ENCODE measurements at regions not wholly inside any gene's neighbourhood (a gene's known extent, or its start where the extent isn't known, plus 50 kb on each side); places are given as distances from the start of the nearest gene placed in this dataset.
"Not testable (repeated sequence)": the region's sequence is repeated elsewhere in the genome, so short reads cannot be mapped to it uniquely, and the experiment has no call there.

- no peak for DNase-seq
Observed at GRCh38 chr13:58655086-58655485, 1023.5 kb downstream of the PCDH17 start.

GRCh38 chr13:58660826-58661225 is 1029.3 kb downstream of the PCDH17 start:
- no peak for DNase-seq

GRCh38 chr13:58666331-58666730 is 1034.8 kb downstream of the PCDH17 start:
- no peak for DNase-seq

- DNase-seq = no peak
Observed at GRCh38 chr13:58667096-58667495, 1035.6 kb downstream of the PCDH17 start.

- no peak for DNase-seq
Observed at GRCh38 chr13:58680115-58680514, 1048.6 kb downstream of the PCDH17 start.

GRCh38 chr13:58682616-58683015 is 1051.1 kb downstream of the PCDH17 start:
- DNase-seq = no peak

- DNase-seq = no peak
Observed at GRCh38 chr13:58687148-58687547, 1055.6 kb downstream of the PCDH17 start.

GRCh38 chr13:58698531-58698930 is 1067.0 kb downstream of the PCDH17 start:
- no peak for DNase-seq

GRCh38 chr13:58704953-58705352 is 1073.4 kb downstream of the PCDH17 start:
- no peak for DNase-seq

GRCh38 chr13:58706421-58706820 is 1074.9 kb downstream of the PCDH17 start:
- no peak for DNase-seq

- no peak for DNase-seq
Observed at GRCh38 chr13:58712191-58712590, 1080.6 kb downstream of the PCDH17 start.

GRCh38 chr13:58714016-58714415 is 1082.5 kb downstream of the PCDH17 start:
- DNase-seq = not testable (repeated sequence)

- DNase-seq = no peak
Observed at GRCh38 chr13:58721273-58721672, 1089.7 kb downstream of the PCDH17 start.

GRCh38 chr13:58728126-58728525 is 1096.6 kb downstream of the PCDH17 start:
- DNase-seq = no peak

- DNase-seq = no peak
Observed at GRCh38 chr13:58729361-58729760, 1097.8 kb downstream of the PCDH17 start.

- no peak for DNase-seq
Observed at GRCh38 chr13:58744686-58745085, 1113.1 kb downstream of the PCDH17 start.

GRCh38 chr13:58767566-58767965 is 1136.0 kb downstream of the PCDH17 start:
- no peak for DNase-seq

GRCh38 chr13:58773280-58773859 is 1141.8 kb downstream of the PCDH17 start:
- no peak for DNase-seq

GRCh38 chr13:58782736-58783135 is 1151.2 kb downstream of the PCDH17 start:
- DNase-seq = no peak

- no peak for DNase-seq
Observed at GRCh38 chr13:58792854-58793253, 1161.3 kb downstream of the PCDH17 start.

- no peak for DNase-seq
Observed at GRCh38 chr13:58795715-58796114, 1164.2 kb downstream of the PCDH17 start.

GRCh38 chr13:58804832-58805231 is 1173.3 kb downstream of the PCDH17 start:
- DNase-seq = no peak

- peak; percentile 7 for DNase-seq
Observed at GRCh38 chr13:58806401-58806800, 1174.9 kb downstream of the PCDH17 start.

GRCh38 chr13:58823701-58824100 is 1192.2 kb downstream of the PCDH17 start:
- no peak for DNase-seq

- DNase-seq = no peak
Observed at GRCh38 chr13:58827904-58828303, 1196.4 kb downstream of the PCDH17 start.

- DNase-seq = no peak
Observed at GRCh38 chr13:58830841-58831240, 1199.3 kb downstream of the PCDH17 start.
